ENCODE measurements at regions not wholly inside any gene's neighbourhood (a gene's known extent, or its start where the extent isn't known, plus 50 kb on each side); places are given as distances from the start of the nearest gene placed in this dataset.

GRCh38 chr3:118683636-118684035 lies 351.0 kb downstream of the IGSF11 start:
- Histone ChIP-seq H3K4me1 (no peaks in the 10 kb centered on the region), H3K27me3 (no peaks in the 10 kb centered on the region), H3K36me3 (no peaks in the 10 kb centered on the region), H3K4me3 (no peak overlapping the region), H3K27ac (no peak overlapping the region), H3K9me3 (no peaks in the 10 kb centered on the region)
- DNase-seq: no peak
- TF ChIP-seq CTCF (IDR thresholded peaks at IDR 0.05) (no peak), POLR2A (IDR thresholded peaks at IDR 0.05) (no peak)
- intact Hi-C loops (cut with DNase I): no loop called here
- WGBS, 2 donors: 87 to 93% methylated on average over 6 of the region's 6 CpGs

- no peak for DNase-seq
- H3K27ac ChIP-seq: no peak overlapping the region
- no peak overlapping the region for H3K4me3 ChIP-seq
- intact Hi-C loops (cut with DNase I): no loop called here
- H3K36me3 ChIP-seq: no peaks in the 10 kb centered on the region
- WGBS, 2 donors: 57 to 66% methylated on average over 2 of the region's 2 CpGs
- no peaks in the 10 kb centered on the region for H3K4me1 ChIP-seq
- no peaks in the 10 kb centered on the region for H3K9me3 ChIP-seq
- no peak for TF ChIP-seq CTCF (IDR thresholded peaks at IDR 0.05)
- no peak for TF ChIP-seq POLR2A (IDR thresholded peaks at IDR 0.05)
- no peaks in the 10 kb centered on the region for H3K27me3 ChIP-seq
Observed at GRCh38 chr3:118688396-118688884, 346.2 kb downstream of the IGSF11 start.

GRCh38 chr3:118692416-118692815 lies 342.2 kb downstream of the IGSF11 start:
- Histone ChIP-seq H3K27ac (no peak overlapping the region), H3K9me3 (no peaks in the 10 kb centered on the region), H3K4me1 (no peaks in the 10 kb centered on the region), H3K27me3 (no peaks in the 10 kb centered on the region), H3K36me3 (no peaks in the 10 kb centered on the region), H3K4me3 (no peak overlapping the region)
- intact Hi-C loops (cut with DNase I): no loop called here
- no peak for DNase-seq
- WGBS, 2 donors: 77 to 88% methylated on average over 1 of the region's 1 CpG
- TF ChIP-seq CTCF (IDR thresholded peaks at IDR 0.05) (no peak), POLR2A (IDR thresholded peaks at IDR 0.05) (no peak)

- TF ChIP-seq POLR2A (IDR thresholded peaks at IDR 0.05): no peak
- no peak for TF ChIP-seq CTCF (IDR thresholded peaks at IDR 0.05)
- no peak for DNase-seq
- Histone ChIP-seq H3K27ac (no peak overlapping the region), H3K4me1 (no peaks in the 10 kb centered on the region), H3K9me3 (no peaks in the 10 kb centered on the region), H3K27me3 (no peaks in the 10 kb centered on the region), H3K4me3 (no peak overlapping the region), H3K36me3 (no peaks in the 10 kb centered on the region)
- intact Hi-C loops (cut with DNase I): no loop called here
- 77 to 78% methylated on average over 10 to 12 of the region's 12 CpGs for WGBS, 2 donors
Observed at GRCh38 chr3:118705487-118706219, 329.0 kb downstream of the IGSF11 start.

- H3K27me3 ChIP-seq: no peaks in the 10 kb centered on the region
- intact Hi-C loops (cut with DNase I): no loop called here
- H3K4me1 ChIP-seq: no peaks in the 10 kb centered on the region
- no peaks in the 10 kb centered on the region for H3K9me3 ChIP-seq
- H3K36me3 ChIP-seq: no peaks in the 10 kb centered on the region
- H3K4me3 ChIP-seq: no peak overlapping the region
- DNase-seq: no peak
- no peak overlapping the region for H3K27ac ChIP-seq
- TF ChIP-seq POLR2A (IDR thresholded peaks at IDR 0.05): no peak
- no peak for TF ChIP-seq CTCF (IDR thresholded peaks at IDR 0.05)
Observed at GRCh38 chr3:118707991-118708390, 326.7 kb downstream of the IGSF11 start.
